AG04450 (cell line): ENCODE measurements at regions not wholly inside any gene's neighbourhood (a gene's known extent, or its start where the extent isn't known, plus 50 kb on each side); places are given as distances from the start of the nearest gene placed in this dataset.
"Not testable (repeated sequence)": the region's sequence is repeated elsewhere in the genome, so short reads cannot be mapped to it uniquely, and the experiment has no call there.

Source experiments
- CTCF ChIA-PET: fragments of 300-600, 350-600 bp; formaldehyde crosslinking; extraction: SDS; loops from one replicate; lab custom pipeline; 2022; ENCODE audit warnings: antibody characterized with exemption, inconsistent platforms; lab: Charles Lee
- POLR2A ChIA-PET: fragments of 350-600 bp; formaldehyde crosslinking; extraction: SDS; loops from one replicate; lab custom pipeline; 2021; ENCODE audit warnings: antibody characterized with exemption, inconsistent platforms; lab: Yijun Ruan, JAX
- DNase-seq: peaks from one replicate; pipeline ENCODE4 v3.0.0-alpha.2; 2011; ENCODE audit warnings: low read depth, low spot score
- H3K27ac ChIP-seq: one replicate; pipeline ENCODE4 v1.5.1; 2012; ENCODE audit warnings: low read depth, low read length, control low read depth
- H3K27me3 ChIP-seq: one replicate; pipeline ENCODE4 v1.6.0; 2012; ENCODE audit warnings: low read length; ENCODE audit not compliant: control insufficient read depth, insufficient read depth
- H3K4me3 ChIP-seq: 2 replicates; pipeline ENCODE4 v1.5.1; 2011; ENCODE audit warnings: mild to moderate bottlenecking, low read depth, low read length, control low read depth
- H3K9me3 ChIP-seq: 2 replicates; pipeline ENCODE4 v1.5.1; 2012; ENCODE audit warnings: low read length; ENCODE audit not compliant: control insufficient read depth, insufficient read depth
- CTCF ChIP-seq: IDR thresholded peaks from 2 replicates; pipeline ENCODE4 v1.5.1; 2011; ENCODE audit warnings: low read depth, low read length, control low read depth, inconsistent platforms

- ChIA-PET POLR2A (no interaction called here), CTCF (no interaction called here)
- peaks cover 10% of the 10 kb centered on the region for H3K9me3 ChIP-seq
- no peaks in the 10 kb centered on the region for H3K27me3 ChIP-seq
- H3K27ac ChIP-seq = no peak overlapping the region
- TF ChIP-seq CTCF = no peak
- H3K4me3 ChIP-seq = no peak overlapping the region
- DNase-seq = no peak
Observed at GRCh38 chr2:155983845-155984244, 348.7 kb downstream of the NR4A2 start.

GRCh38 chr2:155982135-155982534 lies 350.4 kb downstream of the NR4A2 start:
- no peaks in the 10 kb centered on the region for H3K27me3 ChIP-seq
- ChIA-PET CTCF (no interaction called here), POLR2A (no interaction called here)
- DNase-seq = no peak
- TF ChIP-seq CTCF = no peak
- peaks cover 10% of the 10 kb centered on the region for H3K9me3 ChIP-seq
- no peak overlapping the region for H3K4me3 ChIP-seq
- no peak overlapping the region for H3K27ac ChIP-seq

GRCh38 chr2:155980941-155981560 lies 351.5 kb downstream of the NR4A2 start:
- POLR2A ChIA-PET = no interaction called here
- no peak for TF ChIP-seq CTCF
- Histone ChIP-seq H3K9me3 (peaks cover 10% of the 10 kb centered on the region), H3K27ac (no peak overlapping the region), H3K27me3 (no peaks in the 10 kb centered on the region), H3K4me3 (no peak overlapping the region)
- no peak for DNase-seq
- CTCF ChIA-PET = no interaction called here

GRCh38 chr2:155975734-155976133 lies 356.8 kb downstream of the NR4A2 start:
- H3K4me3 ChIP-seq = no peak overlapping the region
- no peak for DNase-seq
- peaks cover 6% of the 10 kb centered on the region; the same call in 1 of the 2 replicates for H3K9me3 ChIP-seq
- no peak for TF ChIP-seq CTCF
- H3K27me3 ChIP-seq = no peaks in the 10 kb centered on the region
- POLR2A ChIA-PET = no interaction called here
- CTCF ChIA-PET = no interaction called here
- H3K27ac ChIP-seq = no peak overlapping the region

GRCh38 chr2:155972916-155973315 lies 359.6 kb downstream of the NR4A2 start:
- no peak overlapping the region for H3K27ac ChIP-seq
- H3K4me3 ChIP-seq = no peak overlapping the region
- no peaks in the 10 kb centered on the region for H3K27me3 ChIP-seq
- ChIA-PET POLR2A (no interaction called here), CTCF (interaction anchor here (0.6 kb wide), 1 partner anchor 1279 kb away, joined by 5 read pairs; no protein-coding TSS in a partner anchor)
- no peaks in the 10 kb centered on the region for H3K9me3 ChIP-seq
- DNase-seq = no peak
- no peak for TF ChIP-seq CTCF

- POLR2A ChIA-PET, CTCF ChIA-PET, DNase-seq, H3K27me3 ChIP-seq, H3K4me3 ChIP-seq, H3K27ac ChIP-seq, H3K9me3 ChIP-seq: not testable (repeated sequence)
Observed at GRCh38 chr2:155966064-155966471, 366.5 kb downstream of the NR4A2 start.
